K562 (cell line): ENCODE measurements at regions not wholly inside any gene's neighbourhood (a gene's known extent, or its start where the extent isn't known, plus 50 kb on each side); places are given as distances from the start of the nearest gene placed in this dataset.

Experiments
- ATAC-seq: fragments of 200-7000 bp; cut with Tn5 transposase; 3 replicates; pipeline ENCODE4 v1.9.1; 2020; ENCODE audit warnings: moderate library complexity
- BruUV-seq: library from RNA; stranded (reverse); fragments of 400-500 nt; replicated peaks from 2 replicates; lab custom pipeline; 2021; lab: Mats Ljungman, UMichigan
- CTCF ChIA-PET: fragments of 300-600 bp; formaldehyde crosslinking; extraction: SDS; loops from one replicate; lab custom pipeline; 2021; ENCODE audit warnings: low intra/inter-chr PET ratio; lab: Yijun Ruan, JAX
- POLR2A ChIA-PET: fragments of 300-600, 350-650 bp; sonication (Branson Sonifier 250); formaldehyde crosslinking; extraction: SDS; loops from one replicate; lab custom pipeline; 2021; ENCODE audit warnings: antibody characterized with exemption, inconsistent platforms; lab: Yijun Ruan, JAX
- DNase-seq, 4 experiments: peaks; one replicate each; pipeline versions ENCODE4 v3.0.0 to v3.0.0-alpha.2; 2011 to 2018; ENCODE audit warnings: low spot score in 3 of 4, mixed read lengths in 3 of 4; ENCODE audit errors: extremely low read depth in 1 of 4
- FAIRE-seq: peaks from 2 replicates; lab custom pipeline; 2011; peaks lifted over from hg19 to GRCh38; lab: Jason Lieb, UNC
- H2AFZ ChIP-seq: 2 replicates; pipeline ENCODE4 v1.6.0; 2011; ENCODE audit warnings: low read depth, low read length, control low read depth, inconsistent platforms
- H3K27ac ChIP-seq: fragments of 200-600 bp; 3 replicates; pipeline ENCODE4 v1.8.0; 2011; ENCODE audit warnings: low read depth, mild to moderate bottlenecking, control low read depth, inconsistent platforms, low read length, moderate library complexity, mixed read lengths; ENCODE audit errors: extremely low read depth
- H3K27me3 ChIP-seq, 2 experiments: fragments of 300-600 bp in 1 of 2; 2 replicates in 1 of 2; 3 replicates in 1 of 2; pipeline versions ENCODE4 v1.6.0 to v1.8.0; 2011; ENCODE audit warnings: inconsistent platforms in 2 of 2, low read length in 2 of 2, mild to moderate bottlenecking in 1 of 2, mixed read lengths in 1 of 2, moderate library complexity in 1 of 2; ENCODE audit not compliant: control insufficient read depth in 2 of 2, insufficient read depth in 2 of 2
- H3K36me3 ChIP-seq: fragments of 300-600 bp; 3 replicates; pipeline ENCODE4 v1.8.0; 2011; ENCODE audit warnings: mild to moderate bottlenecking, low read length, inconsistent platforms; ENCODE audit not compliant: control insufficient read depth, insufficient read depth
- H3K4me1 ChIP-seq, 2 experiments: fragments of 200-600 bp in 1 of 2; replicated peaks in 1 of 2; 2 replicates in 1 of 2; 3 replicates in 1 of 2; pipeline versions ENCODE4 v1.5.1 to v1.8.0; 2011; ENCODE audit warnings: inconsistent platforms in 2 of 2, low read length in 2 of 2, mild to moderate bottlenecking in 1 of 2, mixed read lengths in 1 of 2, moderate library complexity in 1 of 2; ENCODE audit not compliant: control insufficient read depth in 2 of 2, insufficient read depth in 2 of 2
- H3K4me2 ChIP-seq: 2 replicates; pipeline ENCODE4 v1.6.1; 2011; ENCODE audit warnings: low read length, control low read depth, inconsistent platforms, mixed read lengths; ENCODE audit not compliant: insufficient read depth
- H3K4me3 ChIP-seq: fragments of 200-600 bp; sonication (generic), shearing (Covaris generic); 2 replicates; pipeline ENCODE4 v1.5.1; 2016; ENCODE audit warnings: control low read depth, inconsistent platforms
- H3K79me2 ChIP-seq: fragments of 200-600 bp; 3 replicates; pipeline ENCODE4 v1.8.0; 2011; ENCODE audit warnings: low read length, inconsistent platforms; ENCODE audit not compliant: control insufficient read depth, insufficient read depth
- H3K9ac ChIP-seq, 2 experiments: 2 replicates each; pipeline versions ENCODE4 v1.6.0 to v1.6.1; 2011; ENCODE audit warnings: low read depth in 2 of 2, low read length in 2 of 2, control low read depth in 1 of 2, inconsistent platforms in 1 of 2, mild to moderate bottlenecking in 1 of 2, mixed read lengths in 1 of 2; ENCODE audit not compliant: insufficient read depth in 1 of 2
- H3K9me1 ChIP-seq: one replicate; pipeline ENCODE4 v1.6.0; 2011; ENCODE audit warnings: inconsistent platforms, mild to moderate bottlenecking, low read length, moderate library complexity; ENCODE audit not compliant: control insufficient read depth, insufficient read depth
- H3K9me3 ChIP-seq: replicated peaks from 2 replicates; pipeline ENCODE4 v1.5.1; 2011; ENCODE audit warnings: low read depth, low read length, inconsistent platforms; ENCODE audit not compliant: control insufficient read depth, insufficient read depth
- H4K20me1 ChIP-seq: replicated peaks from 2 replicates; pipeline ENCODE4 v1.6.1; 2011; ENCODE audit warnings: low read length, inconsistent platforms, mixed read lengths; ENCODE audit not compliant: control insufficient read depth, insufficient read depth
- NFXL1 ChIP-seq: fragments of 450-650 bp; formaldehyde crosslinking; IDR thresholded peaks from 2 replicates; pipeline ENCODE4 v1.4.0; 2021; ENCODE audit warnings: mild to moderate bottlenecking
- RBM25 ChIP-seq: fragments of 200-400 bp; formaldehyde crosslinking; IDR thresholded peaks from 2 replicates; pipeline ENCODE4 v1.6.1; 2018; ENCODE audit warnings: low read length, low read depth, moderate library complexity; ENCODE audit not compliant: severe bottlenecking
- SMARCC2 ChIP-seq: fragments of 450-650 bp; IDR thresholded peaks from 2 replicates; pipeline ENCODE4 v1.6.1; 2017; ENCODE audit warnings: antibody characterized with exemption, moderate library complexity, mild to moderate bottlenecking, low read depth
- SREBF2 ChIP-seq: sonication (generic); formaldehyde crosslinking; IDR thresholded peaks from 2 replicates; pipeline ENCODE4 v1.4.0; 2020; ENCODE audit warnings: mild to moderate bottlenecking, missing genetic modification reagents
- SRSF9 ChIP-seq: fragments of 200-400 bp; formaldehyde crosslinking; IDR thresholded peaks from 2 replicates; pipeline ENCODE4 v1.6.1; 2017; ENCODE audit warnings: low read depth, low read length, borderline replicate concordance
- WGBS: fragments of 100-300 bp; shearing (Covaris generic); methylation state at CpG from one replicate; pipeline ENCODE4 v1.1.6; 2016; ENCODE audit warnings: low coverage, mixed read lengths; ENCODE audit not compliant: insufficient coverage; ENCODE audit errors: missing lambda C conversion rate; 5-methylcytosine and 5-hydroxymethylcytosine counted together
- in situ Hi-C: fragments of 300-500 bp; cut with MboI; formaldehyde crosslinking; loops from 4 replicates; pipeline ENCODE4 v1.15.0; 2018; ENCODE audit warnings: inconsistent platforms, mixed read lengths
- intact Hi-C: fragments of 100-400 bp; cut with micrococcal nuclease; formaldehyde crosslinking; loops from 2 replicates; pipeline ENCODE4 v1.14.2; 2022
- TF ChIP-seq, protein P1 (sequence below): sonication (generic); formaldehyde crosslinking; IDR thresholded peaks from 2 replicates; pipeline ENCODE4 v1.8.1; 2022; ENCODE audit warnings: missing genetic modification reagents
- TF ChIP-seq, protein P2 (sequence below): fragments of 450-650 bp; formaldehyde crosslinking; IDR thresholded peaks from 2 replicates; pipeline ENCODE4 v1.4.0; 2020; ENCODE audit warnings: mild to moderate bottlenecking, moderate library complexity

DNA sequence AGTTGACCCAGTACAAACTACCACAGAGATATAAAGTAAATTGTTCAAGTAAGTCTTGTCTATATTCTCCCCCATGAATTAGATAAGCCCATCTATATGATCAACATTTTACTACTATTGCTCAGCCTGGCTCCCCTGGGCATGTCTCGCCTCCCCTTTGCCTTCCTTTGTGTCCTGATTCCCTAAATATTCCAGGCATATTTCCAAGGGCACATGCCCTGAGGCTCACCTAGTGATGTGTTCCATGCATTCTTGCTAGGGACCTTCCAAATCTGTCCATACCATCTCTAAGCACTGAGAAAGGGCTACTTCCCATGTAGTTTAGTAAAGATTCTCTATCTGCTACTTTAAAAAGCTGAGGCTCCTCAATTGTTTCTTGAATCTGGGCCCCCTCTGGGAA, 163.1 kb upstream of the ADRA1D start (continued):
- no peak for TF ChIP-seq NFXL1

DNA sequence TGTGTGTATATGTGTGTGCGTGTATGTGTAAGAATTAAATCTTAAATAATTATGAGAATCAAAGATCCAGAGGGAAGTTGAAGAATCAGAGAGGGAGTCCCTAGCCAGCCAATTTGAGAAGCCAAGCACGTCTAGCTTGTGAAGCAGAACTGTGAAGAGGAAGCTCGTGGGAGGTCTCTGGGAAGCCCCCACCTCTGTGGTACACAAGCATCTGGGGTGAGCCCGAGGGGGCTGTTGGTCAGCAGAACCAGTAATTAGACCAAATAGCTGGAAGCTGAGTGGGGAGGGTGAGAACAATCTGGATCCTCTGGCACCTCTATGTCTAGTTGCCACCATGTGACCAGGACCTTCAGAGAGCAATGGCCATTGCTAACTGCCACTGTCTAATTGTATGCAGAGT, 162.7 kb upstream of the ADRA1D start:
- 3% methylated on average over 3 of the region's 4 CpGs for WGBS
- Histone ChIP-seq H3K9me1 (no peaks in the 10 kb centered on the region), H3K9ac (no peak overlapping the region), H2AFZ (no peak overlapping the region), H3K4me2 (no peak overlapping the region), H3K27ac (no peak overlapping the region), H3K27me3 (no peaks in the 10 kb centered on the region), H4K20me1 (no peaks in the 10 kb centered on the region), H3K4me1 (no peaks in the 10 kb centered on the region), H3K79me2 (no peaks in the 10 kb centered on the region), H3K36me3 (no peaks in the 10 kb centered on the region), H3K9me3 (no peaks in the 10 kb centered on the region), H3K4me3 (no peak overlapping the region)
- TF ChIP-seq SRSF9, result no peak
- no peak for TF ChIP-seq SMARCC2
- no peak for TF ChIP-seq RBM25
- TF ChIP-seq, protein P1, sequence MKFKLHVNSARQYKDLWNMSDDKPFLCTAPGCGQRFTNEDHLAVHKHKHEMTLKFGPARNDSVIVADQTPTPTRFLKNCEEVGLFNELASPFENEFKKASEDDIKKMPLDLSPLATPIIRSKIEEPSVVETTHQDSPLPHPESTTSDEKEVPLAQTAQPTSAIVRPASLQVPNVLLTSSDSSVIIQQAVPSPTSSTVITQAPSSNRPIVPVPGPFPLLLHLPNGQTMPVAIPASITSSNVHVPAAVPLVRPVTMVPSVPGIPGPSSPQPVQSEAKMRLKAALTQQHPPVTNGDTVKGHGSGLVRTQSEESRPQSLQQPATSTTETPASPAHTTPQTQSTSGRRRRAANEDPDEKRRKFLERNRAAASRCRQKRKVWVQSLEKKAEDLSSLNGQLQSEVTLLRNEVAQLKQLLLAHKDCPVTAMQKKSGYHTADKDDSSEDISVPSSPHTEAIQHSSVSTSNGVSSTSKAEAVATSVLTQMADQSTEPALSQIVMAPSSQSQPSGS (CRISPR knock-in tag), result no peak
- TF ChIP-seq, protein P2, sequence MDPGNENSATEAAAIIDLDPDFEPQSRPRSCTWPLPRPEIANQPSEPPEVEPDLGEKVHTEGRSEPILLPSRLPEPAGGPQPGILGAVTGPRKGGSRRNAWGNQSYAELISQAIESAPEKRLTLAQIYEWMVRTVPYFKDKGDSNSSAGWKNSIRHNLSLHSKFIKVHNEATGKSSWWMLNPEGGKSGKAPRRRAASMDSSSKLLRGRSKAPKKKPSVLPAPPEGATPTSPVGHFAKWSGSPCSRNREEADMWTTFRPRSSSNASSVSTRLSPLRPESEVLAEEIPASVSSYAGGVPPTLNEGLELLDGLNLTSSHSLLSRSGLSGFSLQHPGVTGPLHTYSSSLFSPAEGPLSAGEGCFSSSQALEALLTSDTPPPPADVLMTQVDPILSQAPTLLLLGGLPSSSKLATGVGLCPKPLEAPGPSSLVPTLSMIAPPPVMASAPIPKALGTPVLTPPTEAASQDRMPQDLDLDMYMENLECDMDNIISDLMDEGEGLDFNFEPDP, result no peak
- no peak for TF ChIP-seq SREBF2 (CRISPR knock-in tag)
- ChIA-PET CTCF (no interaction called here), POLR2A (no interaction called here)
- intact Hi-C loops (no loop called here), in situ Hi-C loops (no loop called here)
- ATAC-seq (no peak), DNase-seq (no peak), FAIRE-seq (no peak)
- BruUV-seq, result no TSS peak
